Neural progenitor cell (in vitro differentiated cells): ENCODE measurements at regions not wholly inside any gene's neighbourhood (a gene's known extent, or its start where the extent isn't known, plus 50 kb on each side); places are given as distances from the start of the nearest gene placed in this dataset.

ENCODE experiments used
- CTCF ChIP-seq: fragments of 200-600 bp; sonication (generic); IDR thresholded peaks from 2 replicates; pipeline ENCODE4 v1.5.1; 2017; ENCODE audit warnings: antibody characterized with exemption, mild to moderate bottlenecking
- EZH2 ChIP-seq: fragments of 200-600 bp; sonication (generic); IDR thresholded peaks from 2 replicates; pipeline ENCODE4 v1.6.1; 2017; ENCODE audit warnings: antibody characterized with exemption, mild to moderate bottlenecking, moderate library complexity
- EZH2phosphoT487 ChIP-seq: fragments of 200-600 bp; sonication (generic); IDR thresholded peaks from 2 replicates; pipeline ENCODE4 v1.6.1; 2017; ENCODE audit warnings: antibody characterized with exemption

- no peak for TF ChIP-seq CTCF
- no peak for TF ChIP-seq EZH2phosphoT487
- TF ChIP-seq EZH2 = no peak
These were observed 535.8 kb upstream of the ADGRL2 start for GRCh38 chr1:81264976-81265375.
